Caco-2 (cell line): ENCODE measurements at regions not wholly inside any gene's neighbourhood (a gene's known extent, or its start where the extent isn't known, plus 50 kb on each side); places are given as distances from the start of the nearest gene placed in this dataset.

Experiments used
- BruUV-seq: library from RNA; stranded (reverse); fragments of 400-500 nt; replicated peaks from 2 replicates; lab custom pipeline; 2021; lab: Mats Ljungman, UMichigan
- CTCF ChIA-PET: fragments of 300-600 bp; sonication (Branson Sonifier 250); formaldehyde crosslinking; loops from one replicate; lab custom pipeline; 2022; ENCODE audit warnings: antibody characterized with exemption; lab: Charles Lee
- POLR2A ChIA-PET: fragments of 300-600 bp; sonication (Branson Sonifier 250); formaldehyde crosslinking; loops from one replicate; lab custom pipeline; 2022; ENCODE audit warnings: antibody characterized with exemption; lab: Charles Lee
- DNase-seq, 2 experiments: peaks; one replicate each; pipeline versions ENCODE4 v3.0.0 to v3.0.0-alpha.2; 2020 to 2022
- H3K27me3 ChIP-seq: replicated peaks from 2 replicates; pipeline ENCODE4 v1.6.0; 2011; ENCODE audit warnings: low read length; ENCODE audit not compliant: control insufficient read depth, insufficient read depth
- H3K36me3 ChIP-seq: 2 replicates; pipeline ENCODE4 v1.5.1; 2011; ENCODE audit warnings: low read length; ENCODE audit not compliant: control insufficient read depth, insufficient read depth
- H3K4me1 ChIP-seq: fragments of 250-450 bp; sonication (Bioruptor Pico); 2 replicates; pipeline ENCODE4 v1.5.1; 2020; ENCODE audit warnings: mild to moderate bottlenecking
- H3K4me3 ChIP-seq: 2 replicates; pipeline ENCODE4 v1.5.1; 2011; ENCODE audit warnings: low read depth, mild to moderate bottlenecking, control low read depth, low read length
- H3K9me3 ChIP-seq: fragments of 250-450 bp; sonication (Bioruptor Pico); 2 replicates; pipeline ENCODE4 v1.5.1; 2020; ENCODE audit warnings: mild to moderate bottlenecking, moderate library complexity
- H3K27ac Mint-ChIP-seq: one replicate; pipeline ENCODE4 v1.8.0; 2022; ENCODE audit warnings: mixed read lengths; ENCODE audit not compliant: unreplicated experiment
- H3K27me3 Mint-ChIP-seq: one replicate; pipeline ENCODE4 v1.8.0; 2022; ENCODE audit warnings: mixed read lengths; ENCODE audit not compliant: insufficient read depth, unreplicated experiment
- H3K36me3 Mint-ChIP-seq: one replicate; pipeline ENCODE4 v1.8.0; 2022; ENCODE audit warnings: mild to moderate bottlenecking, mixed read lengths; ENCODE audit not compliant: insufficient read depth, unreplicated experiment
- H3K4me1 Mint-ChIP-seq: one replicate; pipeline ENCODE4 v1.8.0; 2022; ENCODE audit warnings: low read depth, mixed read lengths; ENCODE audit not compliant: unreplicated experiment
- H3K4me3 Mint-ChIP-seq: one replicate; pipeline ENCODE4 v1.8.0; 2022; ENCODE audit warnings: mild to moderate bottlenecking, moderate library complexity, mixed read lengths; ENCODE audit not compliant: unreplicated experiment
- H3K9me3 Mint-ChIP-seq: one replicate; pipeline ENCODE4 v1.8.0; 2022; ENCODE audit warnings: mixed read lengths; ENCODE audit not compliant: unreplicated experiment
- CTCF ChIP-seq, 2 experiments: fragments of 200-600 bp in 1 of 2; IDR thresholded peaks; 1 replicate in 1 of 2; 2 replicates in 1 of 2; pipeline versions ENCODE4 v1.5.1 to v1.8.0; 2011 to 2022; ENCODE audit warnings: antibody characterized with exemption in 1 of 2, control low read depth in 1 of 2, inconsistent platforms in 1 of 2, low read depth in 1 of 2, low read length in 1 of 2, mild to moderate bottlenecking in 1 of 2, moderate library complexity in 1 of 2; ENCODE audit not compliant: insufficient read depth in 1 of 2, severe bottlenecking in 1 of 2, unreplicated experiment in 1 of 2
- intact Hi-C: fragments of 100-400 bp; cut with micrococcal nuclease; formaldehyde crosslinking; loops from one replicate; pipeline ENCODE4 v1.10.0; 2022; ENCODE audit not compliant: unreplicated experiment

DNA sequence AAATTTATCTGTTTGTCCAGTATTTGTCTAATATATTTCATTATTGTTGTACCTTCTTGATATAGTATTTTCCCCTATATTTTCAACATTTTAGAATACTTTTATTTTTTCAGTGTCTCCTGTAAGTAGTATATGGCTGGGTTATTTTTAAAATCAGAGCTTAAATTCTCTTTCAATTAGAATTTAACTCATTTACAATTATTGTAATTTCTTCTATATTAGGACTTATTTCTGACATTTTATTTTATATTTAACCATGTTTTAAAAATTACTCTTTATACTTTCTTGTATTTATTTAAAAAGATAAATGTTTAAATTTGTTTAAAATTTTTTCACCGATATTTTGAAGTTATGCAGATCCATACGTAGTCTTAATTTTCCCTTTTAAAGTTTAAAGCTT lies 220.0 kb upstream of the NPVF start:
- Mint-ChIP-seq H3K4me3 (no peak overlapping the region), H3K36me3 (no peaks in the 10 kb centered on the region), H3K27ac (no peak overlapping the region), H3K27me3 (no peaks in the 10 kb centered on the region), H3K9me3 (peaks cover 10% of the 10 kb centered on the region), H3K4me1 (no peaks in the 10 kb centered on the region)
- H3K4me3 ChIP-seq = no peak overlapping the region
- no TSS peak for BruUV-seq
- CTCF ChIA-PET = no interaction called here
- POLR2A ChIA-PET = no interaction called here
- H3K36me3 ChIP-seq = no peaks in the 10 kb centered on the region
- no peak for DNase-seq
- no peak for TF ChIP-seq CTCF (IDR thresholded peaks at IDR 0.05; ENCODE audit: insufficient read depth in 1 of 2, low read depth in 1 of 2, low read length in 1 of 2, severe bottlenecking in 1 of 2, unreplicated experiment in 1 of 2)
- intact Hi-C loops = no loop called here
- peaks cover 11% of the 10 kb centered on the region for H3K9me3 ChIP-seq
- no peaks in the 10 kb centered on the region for H3K4me1 ChIP-seq
- H3K27me3 ChIP-seq = no peaks in the 10 kb centered on the region

DNA sequence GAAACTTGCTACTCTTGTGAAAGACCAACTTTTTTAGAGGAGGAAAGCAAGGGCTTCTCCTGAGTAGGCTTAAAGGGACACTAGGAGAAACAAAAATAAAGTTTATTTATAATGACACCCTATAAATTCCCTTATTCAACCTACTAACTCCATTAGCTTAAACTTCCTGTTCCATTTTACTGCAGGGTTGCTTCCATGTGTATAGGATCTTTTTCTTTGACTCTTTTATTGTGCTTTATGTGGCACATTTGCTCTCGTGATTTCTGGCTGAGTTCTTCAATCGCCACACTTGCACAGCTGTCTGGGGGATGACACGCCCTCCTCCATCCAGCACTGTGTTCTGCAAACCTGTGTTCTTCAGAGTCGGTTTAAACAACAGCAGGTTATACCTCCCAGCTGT lies 225.7 kb upstream of the NPVF start:
- intact Hi-C loops = no loop called here
- no TSS peak for BruUV-seq
- H3K4me1 ChIP-seq = no peaks in the 10 kb centered on the region
- POLR2A ChIA-PET = no interaction called here
- no peak for DNase-seq
- no peaks in the 10 kb centered on the region for H3K9me3 ChIP-seq
- no peak overlapping the region for H3K4me3 ChIP-seq
- Mint-ChIP-seq H3K27ac (no peak overlapping the region), H3K9me3 (no peaks in the 10 kb centered on the region), H3K36me3 (no peaks in the 10 kb centered on the region), H3K4me3 (no peak overlapping the region), H3K27me3 (peaks cover 12% of the 10 kb centered on the region), H3K4me1 (no peaks in the 10 kb centered on the region)
- H3K36me3 ChIP-seq = no peaks in the 10 kb centered on the region
- CTCF ChIA-PET = no interaction called here
- no peaks in the 10 kb centered on the region for H3K27me3 ChIP-seq
- TF ChIP-seq CTCF (IDR thresholded peaks at IDR 0.05; ENCODE audit: insufficient read depth in 1 of 2, low read depth in 1 of 2, low read length in 1 of 2, severe bottlenecking in 1 of 2, unreplicated experiment in 1 of 2) = no peak

GRCh38 chr7:25454562-25455041 lies 226.3 kb upstream of the NPVF start:
- H3K27me3 Mint-ChIP-seq = peaks cover 15% of the 10 kb centered on the region
- DNase-seq = no peak

More at GRCh38 chr7:25454562-25455041, 226.3 kb upstream of the NPVF start:
- Histone ChIP-seq H3K36me3 (no peaks in the 10 kb centered on the region), H3K9me3 (no peaks in the 10 kb centered on the region), H3K4me1 (no peaks in the 10 kb centered on the region), H3K4me3 (no peak overlapping the region), H3K27me3 (no peaks in the 10 kb centered on the region)
- Mint-ChIP-seq H3K36me3 (no peaks in the 10 kb centered on the region), H3K27ac (no peak overlapping the region), H3K4me1 (no peaks in the 10 kb centered on the region), H3K9me3 (no peaks in the 10 kb centered on the region), H3K4me3 (no peak overlapping the region)
- TF ChIP-seq CTCF (IDR thresholded peaks at IDR 0.05; ENCODE audit: insufficient read depth in 1 of 2, low read depth in 1 of 2, low read length in 1 of 2, severe bottlenecking in 1 of 2, unreplicated experiment in 1 of 2) = no peak
- BruUV-seq = no TSS peak
- intact Hi-C loops = no loop called here
- CTCF ChIA-PET = no interaction called here
- POLR2A ChIA-PET = no interaction called here
